GM21576 (cell line): ENCODE measurements at regions not wholly inside any gene's neighbourhood (a gene's known extent, or its start where the extent isn't known, plus 50 kb on each side); places are given as distances from the start of the nearest gene placed in this dataset.
"Not testable (repeated sequence)": the region's sequence is repeated elsewhere in the genome, so short reads cannot be mapped to it uniquely, and the experiment has no call there.

Experiments used
- ATAC-seq: cut with Tn5 transposase; IDR thresholded peaks from one replicate; pipeline ENCODE4 v1.9.1; 2021; ENCODE audit warnings: mild to moderate bottlenecking, moderate library complexity; ENCODE audit not compliant: unreplicated experiment

- no peak for ATAC-seq
These were observed 73.4 kb downstream of the FGD2 start for GRCh38 chr6:37078814-37079213.

DNA sequence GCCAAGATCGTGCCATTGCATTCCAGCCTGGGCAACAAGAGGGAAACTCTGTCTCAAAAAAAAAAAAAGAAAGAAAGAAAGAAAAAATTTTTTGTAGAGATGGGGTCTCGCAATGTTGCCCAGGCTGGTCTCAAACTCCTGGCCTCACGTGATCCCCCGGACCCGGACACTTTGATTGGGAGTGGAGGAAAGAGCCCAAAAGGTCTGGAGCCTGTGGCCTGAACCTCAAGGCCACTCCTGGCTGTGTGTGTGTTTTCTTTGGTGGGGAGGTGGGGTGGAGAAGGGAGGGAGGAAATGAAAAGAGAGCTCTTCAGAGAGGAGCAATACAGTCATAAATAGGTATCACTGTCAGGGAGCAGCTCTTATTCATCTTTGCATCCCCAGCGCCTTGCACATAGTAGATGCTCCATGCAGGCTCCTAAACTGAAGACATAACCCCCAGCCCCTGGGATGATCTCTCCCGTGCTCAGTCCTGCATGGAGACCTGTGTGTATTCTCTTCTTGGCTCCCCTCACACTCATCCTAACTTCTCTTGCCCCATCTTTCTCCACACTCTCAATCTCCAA, 75.7 kb downstream of the FGD2 start:
- no peak for ATAC-seq

DNA sequence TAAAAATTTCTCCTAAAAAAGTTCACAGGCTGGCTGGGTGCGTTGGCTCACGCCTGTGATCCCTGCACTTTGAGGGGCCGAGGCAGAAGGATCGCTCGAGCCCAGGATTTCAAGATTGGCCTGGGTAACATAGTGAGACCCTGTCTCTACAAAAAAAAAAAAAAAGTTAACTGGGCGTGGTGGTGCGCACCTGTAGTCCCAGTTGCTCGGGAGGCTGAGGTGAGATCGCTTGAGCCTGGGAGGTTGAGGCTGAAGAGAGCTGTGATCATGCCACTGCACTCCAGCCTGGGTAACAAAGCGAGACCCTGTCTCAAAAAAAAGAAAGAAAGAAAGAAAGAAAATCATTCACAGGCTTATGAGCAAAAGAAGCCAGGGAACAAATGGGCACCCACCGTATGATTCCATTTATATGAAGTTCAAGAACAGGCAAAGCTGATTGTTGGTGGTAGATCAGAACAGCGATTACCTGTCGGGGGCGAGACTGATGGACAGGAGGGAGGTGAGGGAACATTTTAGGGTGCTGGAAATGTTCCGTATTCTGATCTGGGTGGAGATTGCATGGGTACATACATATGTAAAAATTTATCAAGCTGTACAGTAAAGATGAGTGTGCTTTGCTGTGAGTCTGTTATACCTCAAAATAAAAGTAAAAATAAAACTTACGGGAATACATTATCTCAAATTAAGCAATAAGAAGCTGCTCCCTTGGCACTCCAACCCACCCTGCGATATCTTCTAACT, 77.1 kb downstream of the FGD2 start:
- ATAC-seq, result no peak

DNA sequence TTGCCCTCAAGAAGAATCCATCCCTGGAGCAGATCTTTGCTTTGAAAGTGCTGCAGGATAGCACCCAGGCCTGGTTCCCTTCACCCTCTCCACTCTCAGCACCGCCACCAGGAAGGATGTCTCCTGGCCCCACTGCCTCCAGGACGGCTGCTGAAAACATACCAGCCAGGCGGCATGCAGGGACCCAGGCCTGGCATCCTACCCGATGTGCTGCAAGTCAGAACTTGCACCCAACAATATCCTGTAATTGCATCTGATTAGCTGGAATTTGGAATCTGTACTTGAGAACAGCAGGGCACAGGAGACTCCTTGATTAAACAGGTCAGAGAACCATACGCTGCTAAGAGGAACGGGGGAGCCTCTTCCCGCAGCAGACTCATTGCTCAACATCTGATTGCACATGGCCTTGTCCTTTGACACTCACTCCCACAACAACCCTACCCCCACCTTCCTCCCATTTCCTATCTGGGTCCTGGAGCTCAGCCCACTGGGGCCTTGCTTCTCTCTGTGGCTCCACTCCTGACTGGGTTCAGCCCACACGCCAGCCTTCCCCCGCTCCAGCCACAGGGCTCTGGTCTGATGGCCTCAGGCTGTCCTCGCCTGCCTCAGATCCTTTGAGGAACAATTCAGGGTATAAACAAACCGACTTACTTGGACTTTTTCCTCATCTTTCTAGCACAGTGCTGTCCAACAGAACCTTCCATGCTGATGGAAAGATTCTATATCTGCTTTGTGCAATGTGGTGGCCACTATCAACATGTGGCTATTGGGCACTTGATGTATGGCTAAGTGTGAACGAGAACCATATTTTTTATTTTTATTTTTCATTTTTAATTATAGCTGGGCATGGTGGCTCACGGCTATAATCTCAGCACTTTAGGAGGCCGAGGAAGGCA, 78.0 kb downstream of the FGD2 start:
- ATAC-seq, result no peak

DNA sequence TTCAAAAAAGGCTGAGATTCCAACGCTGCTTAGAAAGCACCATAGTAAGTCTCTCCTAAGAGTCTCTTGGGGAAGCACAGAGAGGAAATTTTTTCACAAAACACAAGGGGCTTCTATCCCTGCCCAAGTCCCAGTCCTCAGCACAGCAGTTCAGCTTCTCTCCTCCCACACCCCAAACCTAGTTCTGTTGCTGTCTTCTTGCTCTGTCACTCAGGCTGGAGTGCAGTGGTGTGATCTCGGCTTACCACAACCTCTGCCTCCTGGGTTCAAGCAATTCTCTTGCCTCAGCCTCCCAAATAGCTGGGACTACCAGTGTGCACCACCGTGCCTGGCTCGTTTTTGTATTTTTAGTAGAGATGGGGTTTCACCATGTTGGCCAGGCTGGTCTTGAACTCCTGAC, 79.2 kb downstream of the FGD2 start:
- not testable (repeated sequence) for ATAC-seq

- ATAC-seq, result no peak
These were observed 79.7 kb downstream of the FGD2 start for GRCh38 chr6:37085198-37085597.

- no peak for ATAC-seq
These were observed 81.1 kb upstream of the PIM1 start for GRCh38 chr6:37088897-37089296.

DNA sequence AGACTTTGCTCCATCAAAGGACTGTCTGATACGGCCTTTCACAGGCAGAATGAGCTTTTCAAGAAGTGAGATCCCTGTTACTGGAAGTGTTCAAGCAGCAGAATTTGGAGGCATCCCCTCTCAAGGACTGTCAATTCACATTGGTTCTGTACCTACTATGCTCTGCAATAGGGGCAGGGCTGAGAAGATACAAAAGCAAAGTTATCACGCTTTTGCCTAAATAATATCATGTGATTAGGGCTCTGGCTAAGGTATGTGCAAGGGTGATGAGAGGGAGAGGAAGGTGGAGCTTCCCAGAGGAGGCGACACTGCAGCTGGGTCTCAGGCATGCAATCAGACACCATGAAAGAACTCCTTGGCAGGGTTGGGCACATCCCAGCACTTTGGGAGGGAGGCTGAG, 80.2 kb upstream of the PIM1 start:
- ATAC-seq, result no peak

GRCh38 chr6:37091104-37091503, 78.8 kb upstream of the PIM1 start:
- ATAC-seq, result not testable (repeated sequence)

- not testable (repeated sequence) for ATAC-seq
These were observed 78.4 kb upstream of the PIM1 start for GRCh38 chr6:37091586-37091985.

DNA sequence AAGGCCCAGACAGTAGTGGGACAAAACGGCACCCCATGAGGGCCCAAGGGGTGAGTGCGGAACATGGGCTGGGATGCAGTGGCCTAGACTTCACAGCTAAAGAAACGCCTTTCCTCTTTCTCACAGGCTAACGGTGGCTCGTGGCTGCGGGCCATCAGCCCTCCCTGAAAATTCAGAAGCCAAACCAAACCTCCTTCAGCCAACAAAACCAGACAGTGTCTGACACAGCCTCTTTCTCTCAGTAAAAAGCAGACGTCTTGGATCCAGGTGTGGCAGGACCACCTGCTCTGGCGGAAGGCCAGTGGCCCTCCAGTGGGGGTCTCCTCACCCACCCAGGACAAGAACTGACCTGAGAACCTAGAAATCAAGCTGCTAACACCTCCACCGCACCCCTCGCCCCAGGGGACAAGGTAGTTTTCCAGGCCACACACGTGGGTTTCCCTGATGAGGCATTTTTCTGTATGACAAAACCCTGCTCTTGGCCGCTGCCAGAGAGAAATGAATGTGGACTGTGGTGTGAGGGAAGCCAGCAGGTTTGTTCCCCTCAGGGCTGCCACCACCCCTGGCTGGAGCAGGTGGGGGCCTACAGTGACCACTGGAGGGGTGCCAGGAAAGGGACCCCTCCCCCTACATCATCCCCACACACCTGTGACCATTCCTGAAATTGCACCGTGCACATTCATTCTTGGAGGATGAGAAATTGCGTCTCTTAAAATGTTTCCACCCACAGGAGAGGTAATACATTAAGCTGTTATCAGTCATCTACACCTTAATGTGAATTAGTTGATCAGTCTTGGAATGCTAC, 76.8 kb upstream of the PIM1 start:
- no peak for ATAC-seq

DNA sequence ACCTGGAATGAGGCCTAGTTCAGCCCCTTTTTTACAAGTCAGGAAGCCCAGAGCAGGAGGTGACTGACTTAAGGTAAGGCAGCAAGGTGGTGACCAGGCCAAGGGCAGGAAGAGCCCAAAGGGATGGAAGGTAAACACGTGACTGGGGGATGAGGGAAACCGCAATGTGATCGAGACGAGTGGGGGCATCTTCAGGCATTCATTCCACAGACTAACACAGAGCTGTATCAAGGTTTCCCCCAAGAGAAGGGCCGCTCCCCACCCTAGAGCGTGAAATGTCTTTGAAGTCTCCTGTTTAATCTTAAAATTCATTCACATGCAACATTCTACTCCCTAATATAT, 76.3 kb upstream of the PIM1 start:
- no peak for ATAC-seq

DNA sequence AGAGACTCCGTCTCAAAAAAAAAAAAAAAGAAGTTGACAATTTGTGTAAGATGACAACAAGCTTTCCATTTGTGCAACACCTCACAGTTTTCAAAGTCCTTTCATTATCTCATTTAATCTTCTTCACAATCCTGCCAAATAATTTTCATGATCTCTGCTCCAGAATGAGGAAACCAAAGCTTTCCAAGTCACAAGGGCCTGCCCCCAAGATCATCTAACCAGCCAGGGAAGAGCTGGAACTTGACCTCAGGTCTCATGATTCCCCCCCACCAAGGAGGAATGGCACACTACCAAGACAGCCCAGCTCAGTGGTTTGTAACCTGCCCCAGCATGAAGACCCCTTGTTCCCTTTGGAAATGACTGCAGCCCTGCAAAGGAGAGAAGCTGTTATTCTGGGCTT, 74.0 kb upstream of the PIM1 start:
- ATAC-seq, result no peak

DNA sequence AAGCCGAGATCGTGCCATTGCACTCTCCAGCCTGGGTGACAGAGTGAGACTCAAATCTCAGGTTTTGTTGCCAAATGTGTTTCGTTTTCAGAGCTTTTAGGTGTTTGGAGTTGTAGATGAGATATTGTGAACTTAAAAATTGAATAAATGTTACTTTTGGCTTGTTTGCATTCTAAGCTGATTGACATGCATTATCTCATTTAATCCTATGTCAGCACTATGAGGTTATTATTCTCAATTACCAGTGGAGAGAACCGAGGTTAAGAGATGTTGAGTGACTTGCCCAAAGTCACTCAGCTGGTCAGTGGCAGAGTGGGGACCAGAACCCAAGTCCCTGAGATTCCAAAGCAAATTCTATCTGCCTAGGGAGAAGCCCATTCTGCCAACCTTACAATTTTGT, 72.6 kb upstream of the PIM1 start:
- no peak for ATAC-seq

DNA sequence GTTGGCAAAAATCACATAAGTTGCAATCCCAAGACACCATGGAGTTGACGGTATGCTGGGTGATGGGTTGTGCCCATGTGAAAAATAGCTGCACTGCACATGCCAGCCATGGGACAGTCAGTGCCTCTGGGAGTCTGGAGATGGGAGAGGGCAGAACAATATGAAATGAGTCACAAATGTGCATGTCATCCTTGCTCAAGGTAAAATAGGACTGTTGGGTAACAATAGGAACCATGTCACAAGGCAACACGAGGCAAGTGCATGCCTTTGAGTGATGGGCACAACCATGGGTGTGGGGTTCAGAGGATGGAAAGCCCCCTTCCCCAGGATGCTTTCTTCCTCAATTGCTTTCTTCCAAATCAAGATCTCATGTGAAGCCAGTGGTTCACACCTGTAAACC, 70.5 kb upstream of the PIM1 start:
- ATAC-seq, result no peak

GRCh38 chr6:37100745-37101144, 69.2 kb upstream of the PIM1 start:
- no peak for ATAC-seq

DNA sequence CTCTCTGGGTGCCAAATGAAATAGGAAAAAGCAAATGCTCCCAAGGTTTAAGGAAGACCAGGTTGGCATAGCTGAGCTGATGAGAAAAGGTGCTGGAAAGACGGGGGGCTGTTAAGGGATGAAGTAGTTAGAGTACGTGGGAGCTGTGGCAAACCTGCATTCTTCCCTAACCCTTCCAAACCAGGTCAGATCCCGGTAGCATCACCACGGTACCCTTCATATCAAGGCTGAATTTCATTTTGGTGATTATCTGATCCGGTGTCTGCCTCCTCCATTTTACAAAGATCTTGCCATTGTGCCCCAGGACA, 68.0 kb upstream of the PIM1 start:
- ATAC-seq, result no peak

DNA sequence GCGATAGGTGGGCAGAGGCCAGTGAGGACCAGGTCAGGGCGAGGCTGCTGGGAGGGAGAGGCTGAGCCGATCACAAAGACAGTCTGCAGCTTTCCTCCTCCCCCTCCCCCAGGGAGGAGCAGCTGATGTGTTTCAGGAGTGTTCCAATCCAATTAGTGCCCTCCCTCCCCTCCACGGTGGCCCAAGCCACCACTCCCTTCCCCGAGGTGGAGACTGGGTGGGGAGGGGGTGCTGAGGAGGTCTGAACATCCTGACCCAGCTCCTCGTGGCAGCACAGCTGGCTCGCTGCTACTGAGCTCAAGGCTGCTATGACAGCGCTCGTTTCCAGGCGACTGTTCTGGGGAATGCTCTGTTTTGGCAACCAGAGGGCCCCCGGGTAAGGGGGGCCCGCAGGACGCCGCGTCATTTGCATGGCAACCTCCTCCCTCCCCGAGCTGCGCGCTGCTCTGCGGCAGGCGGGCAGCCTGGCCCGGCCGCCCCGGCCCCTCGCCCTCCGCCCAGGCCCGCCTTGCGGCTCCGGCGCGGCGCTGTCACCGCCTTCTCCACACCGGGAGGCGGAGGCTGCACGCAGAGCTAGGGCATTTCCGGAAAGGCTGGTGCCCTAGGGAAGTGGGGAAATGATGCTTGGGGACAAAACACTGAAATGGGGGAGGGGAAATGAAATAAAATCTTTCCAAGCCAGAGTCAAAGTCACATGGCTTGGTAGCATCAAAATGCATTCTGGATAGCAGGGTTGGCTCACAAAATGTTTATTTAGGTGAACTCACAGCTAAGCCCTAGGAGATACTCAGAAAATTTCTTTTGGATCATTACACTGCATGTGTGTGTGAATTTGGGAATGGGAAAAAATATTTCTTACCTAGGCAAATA, 67.4 kb upstream of the PIM1 start:
- ATAC-seq, result peak; percentile 76

DNA sequence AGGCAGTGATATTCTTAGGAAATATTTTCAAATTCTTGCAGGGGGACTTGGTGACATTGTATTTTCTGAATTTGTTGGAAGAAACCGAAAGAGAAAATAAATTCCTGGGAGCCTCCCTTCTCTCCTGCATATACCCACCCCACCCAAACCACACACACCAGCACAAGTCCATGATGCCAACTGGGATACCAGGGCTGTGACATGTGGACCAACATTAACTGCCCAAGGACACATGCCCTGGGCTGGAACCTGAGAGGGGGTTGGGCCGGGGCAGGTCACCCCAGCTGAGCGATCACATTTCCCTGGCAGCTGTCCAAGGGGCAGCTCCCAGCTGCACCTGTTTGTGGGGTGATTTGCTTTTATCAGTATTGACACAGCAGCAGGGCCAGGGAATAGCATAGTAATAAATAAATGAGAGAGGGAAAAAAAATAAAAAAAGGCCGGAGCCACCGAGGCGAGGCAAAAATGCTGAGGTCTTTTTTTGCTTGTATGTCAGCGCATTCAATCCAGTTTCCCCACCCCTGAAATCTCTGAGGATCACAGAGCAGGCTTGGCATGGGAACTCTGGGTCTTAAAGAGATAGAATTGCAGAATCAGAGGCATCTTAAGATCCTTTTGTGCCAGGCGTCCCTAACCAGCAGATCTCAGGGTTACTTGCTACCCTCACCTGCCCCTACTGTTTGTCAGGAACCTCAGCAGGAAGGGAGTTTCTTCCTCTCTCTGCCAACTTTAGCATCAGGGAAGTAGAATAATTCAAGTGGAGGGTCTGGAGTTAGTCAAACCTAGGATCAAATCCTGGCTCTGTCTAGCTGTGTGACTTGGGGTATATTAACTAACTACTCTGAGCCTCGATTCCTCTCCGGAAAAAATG, 66.5 kb upstream of the PIM1 start:
- no peak for ATAC-seq

DNA sequence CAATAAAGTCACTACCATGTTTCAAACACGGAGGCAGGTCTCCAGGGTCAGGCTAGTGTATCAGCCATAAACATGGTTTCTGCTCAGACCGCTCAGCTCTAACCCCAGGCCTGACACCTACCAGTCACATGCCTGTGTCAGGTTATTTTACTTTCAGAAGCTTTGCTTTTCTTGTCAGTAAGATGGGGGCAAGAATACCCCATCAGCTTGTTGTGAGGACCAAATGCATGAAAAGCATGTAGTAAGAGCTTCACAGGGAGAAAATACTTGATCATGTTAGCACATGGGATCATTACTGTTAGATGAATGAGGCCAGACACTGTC, 65.2 kb upstream of the PIM1 start:
- no peak for ATAC-seq
